GM19395 (cell line): ENCODE measurements at regions not wholly inside any gene's neighbourhood (a gene's known extent, or its start where the extent isn't known, plus 50 kb on each side); places are given as distances from the start of the nearest gene placed in this dataset.
"Not testable (repeated sequence)": the region's sequence is repeated elsewhere in the genome, so short reads cannot be mapped to it uniquely, and the experiment has no call there.

Experiments
- ATAC-seq: cut with Tn5 transposase; IDR thresholded peaks from one replicate; pipeline ENCODE4 v1.9.1; 2021; ENCODE audit warnings: mild to moderate bottlenecking, moderate library complexity; ENCODE audit not compliant: unreplicated experiment

DNA sequence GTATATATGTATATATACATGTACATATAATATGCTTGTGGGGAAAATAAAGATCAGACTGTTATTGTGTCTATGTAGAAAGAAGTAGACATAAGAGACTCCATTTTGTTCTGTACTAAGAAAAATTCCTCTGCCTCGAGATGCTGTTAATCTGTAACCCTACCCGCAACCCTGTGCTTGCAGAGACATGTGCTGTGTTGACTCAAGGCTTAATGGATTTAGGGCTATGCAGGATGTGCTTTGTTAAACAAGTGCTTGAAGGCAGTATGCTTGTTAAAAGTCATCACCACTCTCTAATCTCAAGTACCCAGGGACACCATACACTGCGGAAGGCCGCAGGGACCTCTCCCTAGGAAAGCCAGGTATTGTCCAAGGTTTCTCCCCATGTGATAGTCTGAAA lies 972.9 kb downstream of the GALC start:
- not testable (repeated sequence) for ATAC-seq

DNA sequence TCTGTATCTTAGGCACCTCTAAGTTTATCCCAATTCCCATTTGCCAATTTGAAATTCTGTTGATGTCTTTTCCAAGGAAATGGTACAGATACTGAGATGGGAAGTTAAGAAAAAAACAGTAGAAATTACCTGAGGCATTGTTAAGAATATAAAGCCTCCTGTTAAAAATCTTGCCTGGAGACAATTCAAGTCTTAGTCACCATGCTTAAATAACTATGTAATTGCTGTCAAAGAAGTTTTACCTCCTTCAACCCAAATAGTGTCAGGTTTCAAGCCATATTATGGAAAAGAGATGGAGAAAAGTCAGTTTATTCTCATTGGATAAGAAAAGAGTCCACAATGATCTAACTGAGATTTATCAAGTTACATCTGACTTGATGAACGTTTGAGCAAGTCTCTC lies 974.7 kb downstream of the GALC start:
- no peak for ATAC-seq

DNA sequence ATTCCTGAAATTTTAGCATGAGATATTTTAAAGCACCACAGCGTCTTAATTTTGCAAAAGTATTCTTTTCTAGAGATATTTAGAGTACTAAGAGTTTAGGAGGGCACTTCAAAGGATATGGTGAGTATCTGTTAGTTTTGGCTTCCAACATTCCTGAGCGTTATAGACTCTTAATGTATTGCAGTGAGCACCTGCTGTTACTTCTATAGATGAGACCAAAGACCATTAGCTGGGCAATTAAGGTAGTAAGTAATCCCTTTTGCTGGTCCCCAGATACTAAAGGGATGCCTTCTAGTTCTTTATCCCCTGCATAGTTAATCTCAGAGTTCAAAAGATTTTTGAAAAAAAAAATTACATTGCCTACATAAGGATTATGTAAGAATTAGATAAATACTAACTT lies 975.6 kb downstream of the GALC start:
- no peak for ATAC-seq

DNA sequence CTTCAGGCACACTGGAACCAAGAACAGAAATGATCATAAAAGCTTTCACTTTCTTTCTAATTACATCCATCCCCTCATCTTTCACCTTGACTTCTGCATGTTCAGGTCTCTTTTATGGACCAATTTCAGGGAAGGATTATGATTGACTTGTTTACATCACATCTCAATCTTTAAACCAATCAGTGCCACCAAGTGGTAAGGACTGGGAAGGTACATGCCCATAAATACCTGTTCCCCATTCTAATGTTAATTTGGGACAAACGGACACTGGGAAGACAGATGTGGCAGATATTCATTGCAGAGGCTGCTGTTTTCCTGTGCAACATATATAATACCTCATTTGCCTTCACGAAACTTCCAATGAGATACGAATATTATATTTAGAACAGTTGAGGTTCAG lies 978.1 kb downstream of the GALC start:
- no peak for ATAC-seq

DNA sequence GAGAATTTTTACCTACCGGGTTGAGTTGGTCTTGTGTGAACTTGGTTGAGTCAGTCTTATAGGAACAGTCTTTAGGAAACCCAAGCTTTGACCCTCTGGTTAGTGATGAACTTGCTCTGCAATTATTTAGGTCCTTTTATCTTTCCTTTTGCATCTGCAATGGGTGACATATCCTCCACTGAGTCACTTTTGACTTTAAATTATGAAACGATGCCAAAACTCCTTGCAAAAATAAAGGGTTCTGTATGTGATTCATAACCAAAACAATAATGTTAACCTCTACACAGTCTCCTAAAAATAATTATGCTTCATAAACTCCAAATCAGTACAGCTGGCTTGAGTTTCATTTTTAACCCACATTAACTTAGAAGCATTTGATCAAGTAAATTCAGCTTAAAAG lies 979.4 kb downstream of the GALC start:
- ATAC-seq = no peak

DNA sequence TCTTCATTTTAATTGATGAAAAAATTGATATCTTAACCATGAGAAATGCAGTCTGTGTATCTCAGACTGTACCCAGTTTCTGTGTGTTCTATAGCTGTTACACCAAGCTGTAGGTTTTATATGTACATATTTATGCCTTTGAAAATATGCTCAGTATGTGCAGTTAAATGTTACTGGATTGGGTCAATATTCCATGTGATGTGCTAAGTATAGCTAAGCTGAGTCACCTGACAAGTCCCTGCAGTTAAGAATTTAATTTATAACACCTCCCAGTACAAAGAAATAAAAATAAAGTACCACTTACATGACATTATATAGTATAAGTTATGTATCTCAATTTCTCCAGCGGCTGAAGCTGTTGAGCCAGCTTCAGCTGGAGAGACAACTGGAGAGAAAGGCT lies 984.0 kb downstream of the GALC start:
- ATAC-seq = no peak

DNA sequence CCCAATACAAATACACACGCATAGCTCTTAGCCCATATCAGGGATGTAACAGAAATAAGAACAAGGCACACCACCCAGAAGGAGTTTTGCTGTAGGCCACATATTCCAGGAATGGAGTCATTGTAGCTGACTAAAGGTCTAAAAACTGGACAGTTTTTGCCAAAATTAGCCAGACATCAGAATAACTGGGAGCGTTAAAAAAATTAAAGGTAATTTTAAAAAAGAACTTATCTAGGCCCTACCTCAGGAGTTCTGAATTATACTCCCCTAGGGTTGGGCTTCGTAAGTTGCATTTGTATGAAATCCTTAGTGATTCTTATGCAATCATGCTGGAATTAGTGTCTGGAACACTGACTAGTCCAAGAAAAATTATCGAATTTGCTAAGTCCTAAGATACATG lies 987.7 kb downstream of the GALC start:
- no peak for ATAC-seq

DNA sequence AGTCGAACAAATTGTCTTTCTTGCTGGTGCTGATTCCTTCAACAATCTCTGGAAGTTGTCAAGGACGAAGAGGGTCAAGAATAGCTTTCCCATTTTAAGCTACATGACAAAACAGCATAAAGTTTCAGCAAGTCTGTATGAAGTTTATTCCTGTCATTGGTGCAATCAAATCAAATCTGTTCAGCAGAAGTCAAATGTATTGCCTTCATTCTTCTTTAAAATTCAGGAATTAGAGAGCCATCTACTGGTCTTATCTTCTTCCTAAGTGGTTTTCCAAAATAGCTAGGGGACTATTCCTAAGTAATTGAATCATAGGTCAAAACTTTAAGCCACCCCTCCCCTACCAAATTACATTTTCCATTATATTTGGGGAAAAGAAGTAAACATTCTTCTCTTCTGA lies 990.2 kb downstream of the GALC start:
- ATAC-seq = no peak

DNA sequence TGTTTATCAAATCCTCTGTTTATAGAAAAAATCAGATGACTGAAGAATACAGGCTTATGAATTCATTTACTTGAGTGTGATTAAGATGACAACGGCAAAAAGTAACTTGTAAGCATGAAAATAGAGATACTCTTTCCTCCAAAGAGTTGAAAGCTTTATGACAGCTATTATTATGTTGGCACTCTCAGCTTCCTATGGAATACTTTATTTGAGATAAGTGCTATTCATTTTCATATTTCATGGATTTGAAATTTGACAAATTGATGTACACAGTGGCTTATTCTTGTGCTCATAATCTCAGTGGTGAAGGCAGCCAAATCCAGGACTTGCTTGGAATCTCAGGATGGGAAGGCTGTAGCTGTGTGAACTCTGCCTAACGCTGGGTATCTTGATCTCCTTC lies 991.6 kb downstream of the GALC start:
- ATAC-seq = no peak

DNA sequence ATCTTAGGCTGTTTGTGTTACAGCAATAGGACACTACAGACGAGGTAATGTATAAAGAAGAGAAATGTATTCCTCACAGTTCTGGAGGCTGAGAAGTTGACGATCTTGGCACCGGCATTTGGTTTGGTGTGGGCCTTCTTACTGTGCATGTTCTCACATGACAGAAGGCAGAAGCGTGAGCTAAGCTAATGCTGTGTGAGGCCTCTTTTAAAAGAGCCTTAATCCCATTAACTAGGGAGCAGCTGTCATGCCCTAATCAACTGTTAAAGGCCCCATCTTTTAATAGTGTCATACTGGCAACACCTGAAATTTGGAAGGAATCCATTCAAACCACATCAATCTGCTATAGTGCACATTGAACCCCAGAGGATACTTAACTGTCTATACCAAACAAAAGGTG lies 992.9 kb downstream of the GALC start:
- ATAC-seq = no peak

DNA sequence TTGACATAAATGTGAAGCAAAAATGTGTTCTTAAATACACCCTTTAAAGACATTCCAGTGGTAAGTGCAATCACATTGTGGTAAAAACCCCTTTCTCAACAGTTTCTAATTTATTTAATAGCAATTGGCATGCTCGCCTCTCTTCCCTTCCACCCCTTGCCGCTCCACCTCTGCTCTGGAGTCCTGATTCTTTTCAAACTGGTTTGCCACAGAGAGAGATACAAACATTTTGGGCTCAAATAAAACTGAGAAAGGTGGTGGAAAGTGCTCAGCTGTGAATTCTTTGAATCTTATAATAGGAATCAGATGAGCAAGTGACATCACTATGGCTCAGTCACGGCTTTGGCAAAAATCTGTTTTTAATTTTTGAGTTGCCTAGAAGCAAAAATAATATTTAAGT lies 993.9 kb downstream of the GALC start:
- no peak for ATAC-seq

DNA sequence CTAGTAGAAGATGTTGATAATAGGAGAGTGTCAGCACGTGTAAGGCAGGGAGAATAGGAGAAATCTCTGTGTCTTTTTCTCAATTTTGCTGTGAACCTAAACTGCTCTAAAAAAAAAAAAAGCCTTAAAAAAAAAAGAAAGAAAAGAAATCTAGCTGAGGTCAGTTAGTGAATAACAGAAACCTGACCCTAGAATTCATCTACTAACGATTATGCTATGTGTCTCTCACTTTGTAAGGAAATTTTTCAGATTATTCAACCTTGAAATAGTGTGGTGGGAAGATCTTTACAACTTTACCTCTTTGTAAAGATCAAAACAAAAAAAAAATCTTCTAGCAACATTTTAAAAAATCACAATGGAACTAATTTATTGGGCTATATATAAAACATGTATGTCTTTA lies 995.7 kb downstream of the GALC start:
- no peak for ATAC-seq

DNA sequence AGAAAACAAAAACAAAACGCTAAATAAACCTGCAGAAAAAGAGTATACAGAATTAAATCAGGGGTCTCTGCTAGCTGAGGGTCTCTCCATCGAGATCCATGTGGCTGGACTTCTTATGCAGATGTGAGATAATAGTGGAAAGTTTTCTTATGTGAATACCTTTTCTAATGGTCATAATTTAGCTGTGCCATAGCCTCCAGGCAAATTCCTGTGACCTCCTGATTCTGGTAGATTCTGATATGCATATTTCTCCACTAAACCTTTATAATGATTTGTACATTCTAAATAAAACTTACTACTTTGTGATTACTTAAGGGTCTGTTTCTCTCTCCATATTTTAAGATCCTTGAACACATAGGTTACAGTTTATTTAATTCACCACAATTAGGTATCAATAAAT lies 1002.6 kb downstream of the GALC start:
- no peak for ATAC-seq

DNA sequence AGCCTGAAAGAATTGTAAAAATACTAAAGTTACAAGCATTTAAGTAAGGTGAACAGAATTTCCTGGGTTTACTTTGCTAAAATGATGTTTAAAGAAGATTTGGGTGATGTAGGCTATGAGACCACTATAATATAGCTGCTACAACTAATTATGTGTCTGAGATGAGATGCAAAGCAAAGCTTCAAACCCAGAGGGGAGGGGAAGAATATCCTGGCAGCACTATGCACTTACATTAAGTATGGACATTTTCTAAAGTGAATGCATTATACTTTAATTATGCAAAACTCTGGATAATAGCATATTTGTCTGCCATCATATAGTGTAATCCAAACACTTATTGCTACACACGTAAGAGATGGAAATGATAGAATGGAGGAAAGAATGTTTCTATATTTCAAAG lies 1003.7 kb downstream of the GALC start:
- ATAC-seq = no peak

DNA sequence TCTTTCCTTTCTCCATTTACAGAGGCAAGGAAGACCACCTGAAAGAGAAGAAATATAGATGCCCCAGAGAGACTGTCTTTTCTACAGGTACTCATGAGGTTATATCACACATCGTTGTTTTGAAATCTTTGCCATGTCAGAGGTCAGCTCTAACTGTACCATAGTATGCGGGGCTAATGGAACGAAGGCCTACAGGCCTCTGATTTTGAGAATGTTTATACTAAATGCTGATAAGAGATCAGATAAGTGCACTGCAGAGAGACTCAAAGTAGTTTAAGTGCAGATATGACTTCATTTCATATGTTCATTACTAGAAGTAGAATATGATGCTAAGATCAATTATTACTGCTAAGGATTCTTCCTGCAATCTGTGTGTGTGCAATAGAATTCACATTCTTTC lies 1005.0 kb downstream of the GALC start:
- ATAC-seq = no peak

DNA sequence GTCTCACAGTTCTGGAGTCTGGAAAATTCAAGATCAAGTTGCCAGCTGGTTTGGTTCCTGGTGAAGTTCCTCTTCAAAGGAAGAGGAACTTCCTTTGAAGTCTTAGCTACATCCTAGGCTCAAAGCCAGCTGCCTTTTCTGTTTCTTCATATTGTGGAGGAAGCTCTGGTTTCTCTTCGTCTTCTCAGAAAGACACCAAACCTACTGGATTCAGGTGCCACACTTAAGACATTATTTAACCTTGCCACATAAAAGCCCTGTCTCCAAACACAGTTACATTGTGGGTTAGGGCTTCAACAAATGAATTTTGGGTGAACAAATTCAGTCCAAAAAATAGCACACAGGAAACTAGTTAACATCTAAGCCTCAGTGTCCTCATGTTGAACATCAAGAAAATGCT lies 1019.8 kb downstream of the GALC start:
- ATAC-seq = no peak

DNA sequence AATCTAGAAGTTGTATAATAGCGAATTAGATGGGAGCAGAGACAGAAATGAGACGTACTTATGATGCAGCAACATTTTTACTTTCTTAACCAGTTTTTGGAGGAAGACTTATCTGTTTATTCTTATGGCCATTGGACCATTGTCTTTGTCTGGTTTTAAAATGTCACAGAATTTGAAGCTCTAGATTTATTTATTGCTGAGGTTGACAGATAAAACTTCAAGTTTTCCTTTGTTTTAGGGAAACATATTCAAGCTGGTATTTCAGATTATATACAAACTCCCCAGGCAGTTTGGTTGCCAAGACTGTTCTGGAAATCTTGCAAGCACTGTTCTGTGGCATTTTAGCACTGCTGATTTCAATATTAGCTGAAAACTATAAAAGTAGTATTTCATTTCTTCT lies 1021.7 kb downstream of the GALC start:
- ATAC-seq = no peak

DNA sequence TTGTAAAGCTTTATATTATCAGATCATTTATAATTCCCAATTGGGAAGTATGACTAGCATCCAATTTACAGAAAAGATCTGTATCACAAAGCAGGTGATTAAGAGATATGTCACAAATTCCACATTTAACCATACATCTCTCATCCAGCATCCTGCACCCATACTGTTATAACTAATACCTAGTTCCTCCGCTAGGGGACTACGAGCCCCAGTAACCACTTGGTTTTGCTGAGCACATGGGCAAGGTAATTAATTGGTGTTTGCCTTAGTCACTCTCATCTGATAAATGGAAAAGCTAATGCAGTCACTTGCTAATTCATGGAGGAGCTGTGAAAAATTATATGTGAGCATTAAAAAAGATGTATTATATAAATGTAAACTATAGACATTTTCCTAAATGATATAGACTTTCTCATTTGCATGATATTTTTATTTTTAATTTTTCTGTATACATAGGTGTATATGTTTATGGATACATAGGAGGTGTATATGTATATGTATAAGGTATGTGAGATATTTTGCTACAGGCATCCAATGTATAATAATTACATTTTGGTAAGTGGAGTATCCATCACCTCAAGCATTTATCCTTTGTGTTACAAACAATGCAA lies 1031.8 kb downstream of the GALC start:
- no peak for ATAC-seq

DNA sequence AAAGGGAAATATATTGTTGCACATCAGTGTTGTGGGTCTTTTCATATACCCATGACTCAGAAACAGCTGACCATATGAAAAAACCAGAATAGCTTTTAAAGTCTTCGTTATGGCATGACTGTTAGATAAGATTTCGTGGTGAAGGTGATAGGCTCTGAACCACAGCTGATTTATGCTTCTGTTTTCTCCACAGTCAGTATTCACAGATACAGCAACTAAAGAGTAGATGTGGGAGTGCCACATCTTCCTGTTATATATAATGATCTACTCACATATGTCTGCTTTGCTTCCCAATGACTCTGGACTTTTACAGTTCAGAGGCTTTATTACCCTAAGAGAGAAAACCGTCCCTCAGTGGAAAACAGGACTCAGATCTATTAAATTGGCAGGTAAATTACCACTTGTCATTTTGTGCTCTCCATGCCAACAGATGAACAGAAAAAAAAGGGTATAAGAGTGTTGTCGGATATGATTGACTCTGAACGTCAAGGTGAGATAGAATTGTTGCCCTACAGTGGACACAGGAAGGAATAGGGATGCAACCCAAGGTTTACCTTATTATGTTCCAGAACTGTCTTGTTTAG lies 1037.1 kb downstream of the GALC start:
- no peak for ATAC-seq

DNA sequence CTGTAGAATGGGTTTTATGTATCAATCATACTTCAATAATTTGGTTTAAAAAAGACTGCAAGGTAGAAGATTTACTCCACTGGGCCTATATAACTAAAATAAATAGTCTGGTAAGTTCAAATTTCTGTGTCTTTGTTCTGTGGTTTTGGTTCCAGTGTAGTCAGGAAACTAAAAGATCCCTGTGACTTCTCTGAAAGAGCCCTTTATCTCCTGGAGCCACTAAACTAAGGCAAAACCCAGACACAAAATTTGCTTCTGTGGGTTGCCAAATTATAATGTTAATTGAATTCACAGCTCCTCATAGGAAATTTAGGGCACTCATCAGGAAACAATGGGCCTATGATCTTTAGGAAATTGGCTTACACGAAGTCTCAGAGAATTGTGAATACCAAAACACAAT lies 1038.4 kb downstream of the GALC start:
- no peak for ATAC-seq

DNA sequence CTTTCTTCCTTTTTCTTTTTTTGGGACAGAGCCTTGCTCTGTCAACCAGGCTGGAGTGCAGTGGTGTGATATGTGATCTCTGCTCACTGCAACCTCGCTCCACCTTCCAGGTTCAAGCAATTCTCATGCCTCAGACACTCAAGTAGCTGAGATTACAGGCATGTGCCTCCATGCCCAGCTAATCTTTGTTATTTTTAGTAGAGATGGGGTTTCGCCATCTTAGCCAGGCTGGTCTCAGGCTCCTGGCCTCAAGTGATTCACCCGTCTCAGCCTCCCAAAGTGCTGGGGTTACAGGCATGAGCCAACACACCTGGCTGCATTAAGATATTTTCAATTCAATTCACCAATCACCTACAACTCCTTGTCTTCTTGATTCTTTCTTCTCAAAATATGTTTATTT lies 1046.5 kb downstream of the GALC start:
- ATAC-seq = no peak

DNA sequence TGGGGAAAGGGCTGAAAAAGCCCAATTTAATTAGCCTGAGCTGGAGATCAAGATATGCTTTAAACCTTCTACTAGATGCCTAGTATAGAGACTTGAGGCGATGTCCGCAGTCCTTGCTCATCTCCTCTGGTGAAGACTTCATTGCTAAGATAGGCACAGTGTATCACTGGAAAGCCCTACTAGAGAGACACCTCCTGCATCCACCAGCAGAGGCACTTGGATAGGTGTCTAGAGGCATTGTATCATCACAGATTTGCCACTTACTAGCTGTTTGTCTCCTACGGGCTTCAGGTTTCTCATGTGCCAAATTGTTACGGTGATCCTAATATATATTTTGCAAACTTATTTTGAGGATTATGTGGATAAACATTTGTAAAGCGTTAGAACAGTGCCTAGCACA lies 1048.5 kb downstream of the GALC start:
- no peak for ATAC-seq
